Fibroblast of lung (primary cell): ENCODE measurements at regions not wholly inside any gene's neighbourhood (a gene's known extent, or its start where the extent isn't known, plus 50 kb on each side); places are given as distances from the start of the nearest gene placed in this dataset.

Experiments
- DNase-seq, 2 donors: peaks; one replicate each; pipeline versions ENCODE4 v3.0.0 to v3.0.0-alpha.2; 2010; ENCODE audit warnings: low read depth in 2 of 2
- H2AFZ ChIP-seq: 2 replicates; pipeline ENCODE4 v1.5.1; 2012; ENCODE audit warnings: low read length, control low read depth, inconsistent platforms
- H3K27ac ChIP-seq: 2 replicates; pipeline ENCODE4 v1.5.1; 2011; ENCODE audit warnings: low read length, control low read depth; ENCODE audit not compliant: insufficient read depth
- H3K27me3 ChIP-seq: 2 replicates; pipeline ENCODE4 v1.5.1; 2011; ENCODE audit warnings: mild to moderate bottlenecking, low read length; ENCODE audit not compliant: control insufficient read depth, insufficient read depth
- H3K36me3 ChIP-seq: 2 replicates; pipeline ENCODE4 v1.5.1; 2011; ENCODE audit warnings: low read length; ENCODE audit not compliant: control insufficient read depth, insufficient read depth
- H3K4me1 ChIP-seq: 2 replicates; pipeline ENCODE4 v1.5.1; 2011; ENCODE audit warnings: low read length; ENCODE audit not compliant: control insufficient read depth, insufficient read depth; ENCODE audit errors: extremely low read depth
- H3K4me2 ChIP-seq: 2 replicates; pipeline ENCODE4 v1.5.1; 2011; ENCODE audit warnings: low read length, control low read depth; ENCODE audit not compliant: insufficient read depth; ENCODE audit errors: extremely low read depth
- H3K4me3 ChIP-seq, 4 experiments: fragments of 200-600 bp in 1 of 4; sonication (generic) in 1 of 4; replicated peaks in 1 of 4; 2 replicates each; pipeline ENCODE4 v1.5.1; 2011 to 2016; ENCODE audit warnings: low read length in 4 of 4, low read depth in 3 of 4, mild to moderate bottlenecking in 3 of 4, control low read depth in 2 of 4, inconsistent platforms in 1 of 4, mixed read lengths in 1 of 4; ENCODE audit not compliant: insufficient read depth in 1 of 4; ENCODE audit errors: control extremely low read depth in 1 of 4
- H3K79me2 ChIP-seq: 2 replicates; pipeline ENCODE4 v1.5.1; 2012; ENCODE audit warnings: mild to moderate bottlenecking, low read length, inconsistent platforms; ENCODE audit not compliant: control insufficient read depth, insufficient read depth
- H3K9ac ChIP-seq: 2 replicates; pipeline ENCODE4 v1.5.1; 2011; ENCODE audit warnings: mild to moderate bottlenecking, low read length, control low read depth; ENCODE audit not compliant: insufficient read depth
- H3K9me3 ChIP-seq: 2 replicates; pipeline ENCODE4 v1.5.1; 2012; ENCODE audit warnings: low read depth, low read length; ENCODE audit not compliant: control insufficient read depth, insufficient read depth
- H4K20me1 ChIP-seq: 2 replicates; pipeline ENCODE4 v1.5.1; 2011; ENCODE audit warnings: low read length; ENCODE audit not compliant: control insufficient read depth, insufficient read depth; ENCODE audit errors: extremely low read depth
- CTCF ChIP-seq, 2 donors: IDR thresholded peaks in 1 of 2; conservative IDR thresholded peaks in 1 of 2; 1 replicate in 1 of 2; 2 replicates in 1 of 2; pipeline ENCODE4 v1.5.1; 2011 to 2012; ENCODE audit warnings: low read length in 2 of 2, control low read depth in 1 of 2, inconsistent platforms in 1 of 2, low read depth in 1 of 2, mild to moderate bottlenecking in 1 of 2
- EZH2 ChIP-seq: IDR thresholded peaks from 2 replicates; pipeline ENCODE4 v1.5.1; 2012; ENCODE audit warnings: low read length, control low read depth, mild to moderate bottlenecking; ENCODE audit errors: missing control alignments

GRCh38 chr7:118011652-118012051 is 138.4 kb upstream of the CTTNBP2 start:
- Histone ChIP-seq H3K27ac (no peak overlapping the region), H3K27me3 (no peaks in the 10 kb centered on the region), H3K36me3 (no peaks in the 10 kb centered on the region), H3K4me3 (no peak overlapping the region), H3K4me1 (no peaks in the 10 kb centered on the region), H2AFZ (no peak overlapping the region), H4K20me1 (peaks cover 2% of the 10 kb centered on the region), H3K4me2 (no peak overlapping the region), H3K9me3 (no peaks in the 10 kb centered on the region), H3K9ac (no peak overlapping the region), H3K79me2 (no peaks in the 10 kb centered on the region)
- DNase-seq, result no peak
- no peak for TF ChIP-seq CTCF (conservative IDR thresholded peaks at IDR 0.05 in 1 of 2, IDR thresholded peaks at IDR 0.05 in 1 of 2; ENCODE audit: low read depth in 1 of 2, low read length in 2 of 2)
- no peak for TF ChIP-seq EZH2

GRCh38 chr7:118013252-118014010 is 140.2 kb upstream of the CTTNBP2 start:
- Histone ChIP-seq H3K36me3 (no peaks in the 10 kb centered on the region), H3K9me3 (no peaks in the 10 kb centered on the region), H3K79me2 (no peaks in the 10 kb centered on the region), H4K20me1 (peaks cover 2% of the 10 kb centered on the region), H3K9ac (no peak overlapping the region), H3K27ac (no peak overlapping the region), H2AFZ (no peak overlapping the region), H3K4me1 (no peaks in the 10 kb centered on the region), H3K4me2 (no peak overlapping the region), H3K4me3 (no peak overlapping the region), H3K27me3 (no peaks in the 10 kb centered on the region)
- TF ChIP-seq EZH2 (no peak), CTCF (conservative IDR thresholded peaks at IDR 0.05 in 1 of 2, IDR thresholded peaks at IDR 0.05 in 1 of 2; ENCODE audit: low read depth in 1 of 2, low read length in 2 of 2) (no peak)
- DNase-seq, result no peak

- Histone ChIP-seq H3K9me3 (no peaks in the 10 kb centered on the region), H3K27ac (no peak overlapping the region), H2AFZ (no peak overlapping the region), H3K9ac (no peak overlapping the region), H3K27me3 (no peaks in the 10 kb centered on the region), H3K79me2 (no peaks in the 10 kb centered on the region), H3K4me2 (no peak overlapping the region), H3K4me3 (no peak overlapping the region), H3K36me3 (no peaks in the 10 kb centered on the region), H3K4me1 (no peaks in the 10 kb centered on the region), H4K20me1 (no peaks in the 10 kb centered on the region)
- TF ChIP-seq EZH2 (no peak), CTCF (conservative IDR thresholded peaks at IDR 0.05 in 1 of 2, IDR thresholded peaks at IDR 0.05 in 1 of 2; ENCODE audit: low read depth in 1 of 2, low read length in 2 of 2) (no peak)
- no peak for DNase-seq
These were observed 149.3 kb upstream of the CTTNBP2 start for GRCh38 chr7:118022546-118022945.
